Fibroblast of pulmonary artery (primary cell): ENCODE measurements at regions not wholly inside any gene's neighbourhood (a gene's known extent, or its start where the extent isn't known, plus 50 kb on each side); places are given as distances from the start of the nearest gene placed in this dataset.

Source experiments
- DNase-seq: peaks from one replicate; pipeline ENCODE4 v3.0.0-alpha.2; 2010; ENCODE audit warnings: low read depth
- H3K4me3 ChIP-seq: replicated peaks from 2 replicates; pipeline ENCODE4 v1.5.1; 2011; ENCODE audit warnings: low read depth, mild to moderate bottlenecking, control low read depth, low read length, moderate library complexity
- CTCF ChIP-seq: IDR thresholded peaks from 2 replicates; pipeline ENCODE4 v1.5.1; 2011; ENCODE audit warnings: mild to moderate bottlenecking, control low read depth, low read length, inconsistent platforms; ENCODE audit errors: missing control alignments

- DNase-seq = no peak
- no peak for TF ChIP-seq CTCF
These were observed 184.0 kb downstream of the HUNK start for GRCh38 chr21:32056791-32057190.

DNA sequence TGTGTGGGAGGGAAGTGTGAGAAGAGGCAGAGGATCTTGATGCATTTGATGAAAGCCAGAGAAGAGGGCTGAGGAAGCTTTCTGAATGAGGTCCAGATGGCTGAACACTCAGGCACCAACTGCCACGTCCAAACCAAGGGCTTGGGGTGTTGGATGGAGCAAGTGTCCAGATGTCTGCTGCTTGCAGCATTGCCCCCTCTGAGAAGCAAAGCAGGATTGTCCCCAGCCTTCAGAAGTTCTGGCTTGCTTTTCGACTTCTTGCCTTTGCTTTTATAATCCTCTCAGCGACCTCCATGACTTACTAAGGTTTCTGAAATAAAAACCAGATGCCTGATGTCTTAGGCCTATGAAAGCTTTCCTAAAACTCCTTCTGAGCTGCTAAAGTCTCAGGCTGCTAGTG is 182.5 kb downstream of the HUNK start:
- H3K4me3 ChIP-seq = no peak overlapping the region
- TF ChIP-seq CTCF = no peak
- DNase-seq = no peak

More at GRCh38 chr21:32056791-32057190, 184.0 kb downstream of the HUNK start:
- H3K4me3 ChIP-seq = no peak overlapping the region
